ENCODE measurements at regions not wholly inside any gene's neighbourhood (a gene's known extent, or its start where the extent isn't known, plus 50 kb on each side); places are given as distances from the start of the nearest gene placed in this dataset.
A peak's percentile ranks its signal among the peaks of the same experiment; 100 is the strongest.

DNA sequence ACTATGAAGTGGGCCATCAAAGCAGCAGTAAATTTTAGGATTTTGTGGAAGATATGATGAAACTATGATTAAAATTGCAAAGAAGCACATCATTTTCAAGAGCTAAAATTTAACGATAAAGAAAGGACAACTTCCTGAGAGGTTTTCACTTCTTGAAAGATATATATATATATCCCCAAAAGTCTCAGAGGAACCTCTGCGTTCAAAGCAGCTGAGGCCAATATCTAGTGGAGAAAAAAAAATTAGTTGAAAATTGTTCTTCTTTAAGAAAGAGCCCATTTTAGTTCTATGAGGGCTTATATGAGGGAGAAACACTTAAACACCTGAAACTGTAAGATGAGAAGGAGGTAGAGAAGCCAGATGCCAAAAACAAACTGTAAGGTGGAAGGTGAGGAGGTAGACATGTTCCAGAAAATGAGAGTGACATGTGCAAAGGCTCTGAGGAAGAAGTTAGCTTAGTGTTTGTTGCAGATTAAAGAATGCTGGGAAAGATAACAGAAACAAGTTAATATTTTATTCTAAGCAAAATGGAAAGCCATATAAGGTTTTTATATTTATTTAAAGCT is 72.9 kb upstream of the VRK2 start:
- H3K9me3 Mint-ChIP-seq, result no peaks in the 10 kb centered on the region
- DNase-seq (no peak), ATAC-seq (ENCODE audit: low read depth) (no peak)
- peak overlapping the region; percentile 21 for H3K4me3 Mint-ChIP-seq
- POLR2A ChIA-PET, result interaction anchor here (1.7 kb wide), 1 partner anchor 73 kb away, joined by 10 read pairs; the partner anchor contains the start of gene VRK2
- H3K4me1 Mint-ChIP-seq, result peaks cover 16% of the 10 kb centered on the region
- intact Hi-C loops (cut with micrococcal nuclease), result no loop called here
- no peaks in the 10 kb centered on the region for H3K36me3 Mint-ChIP-seq (ENCODE audit: low read depth)
- H3K27ac Mint-ChIP-seq, result no peak overlapping the region
- no peaks in the 10 kb centered on the region for H3K27me3 Mint-ChIP-seq
- CTCF ChIA-PET, result no interaction called here
- TF ChIP-seq CTCF (IDR thresholded peaks at IDR 0.05), result no peak

DNA sequence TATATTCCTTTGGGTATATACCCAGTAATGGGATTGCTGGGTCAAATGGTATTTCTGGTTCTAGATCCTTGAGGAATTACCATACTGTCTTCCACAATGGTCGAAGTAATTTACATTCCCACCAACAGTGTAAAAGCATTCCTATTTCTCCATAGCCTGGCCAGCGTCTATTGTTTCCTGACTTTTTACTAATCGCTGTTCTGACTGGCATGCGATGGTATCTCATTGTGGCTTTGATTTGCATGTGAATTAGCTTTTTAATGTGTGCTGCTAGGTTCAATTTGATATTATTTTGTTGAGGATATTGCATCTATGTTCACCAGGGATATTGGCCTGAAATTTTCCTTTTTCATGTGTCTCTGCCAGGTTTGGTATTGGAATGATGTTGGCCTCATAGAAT is 67.4 kb upstream of the VRK2 start:
- POLR2A ChIA-PET, result interaction anchor here (0.6 kb wide), 1 partner anchor 22 kb away, joined by 3 read pairs; no protein-coding TSS in a partner anchor
- no peak for TF ChIP-seq CTCF (IDR thresholded peaks at IDR 0.05)
- no peak overlapping the region for H3K4me3 Mint-ChIP-seq
- peaks cover 8% of the 10 kb centered on the region for H3K9me3 Mint-ChIP-seq
- intact Hi-C loops (cut with micrococcal nuclease), result no loop called here
- H3K27me3 Mint-ChIP-seq, result no peaks in the 10 kb centered on the region
- CTCF ChIA-PET, result no interaction called here
- no peaks in the 10 kb centered on the region for H3K36me3 Mint-ChIP-seq (ENCODE audit: low read depth)
- no peak overlapping the region for H3K27ac Mint-ChIP-seq
- no peak for DNase-seq
- ATAC-seq (ENCODE audit: low read depth), result no peak
- H3K4me1 Mint-ChIP-seq, result peaks cover 6% of the 10 kb centered on the region

DNA sequence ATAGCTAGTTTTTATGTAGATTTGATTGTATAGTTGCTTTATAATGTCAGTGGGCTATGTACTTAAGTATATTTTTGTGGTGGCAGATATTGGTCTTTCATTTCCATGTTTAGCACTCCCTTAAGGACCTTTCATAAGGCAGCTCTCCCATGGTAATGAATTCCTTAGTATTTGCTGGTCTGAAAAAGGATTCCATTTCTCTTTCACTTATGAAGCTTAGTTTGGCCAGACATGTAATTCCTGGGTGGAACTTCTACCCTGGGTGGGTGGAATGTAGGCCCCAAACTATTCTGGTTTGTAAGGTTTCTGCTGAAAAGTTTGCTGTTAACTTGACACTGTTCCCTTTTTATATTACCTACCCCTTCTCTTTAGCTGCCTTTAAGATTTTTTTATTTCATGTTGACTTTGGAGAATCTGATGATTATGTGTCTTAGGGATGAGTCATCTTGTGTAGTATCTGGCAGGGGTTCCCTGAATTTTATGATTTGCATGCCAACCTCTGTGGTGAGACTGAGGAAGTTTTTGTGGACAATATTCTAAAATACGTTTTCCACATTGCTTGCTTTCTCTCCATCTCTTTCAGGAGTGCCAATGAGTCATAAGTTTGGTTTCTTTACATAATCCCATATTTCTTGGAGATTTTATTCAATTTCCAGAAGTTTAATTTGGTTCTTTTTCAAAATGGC is 65.4 kb upstream of the VRK2 start:
- Mint-ChIP-seq H3K27me3 (no peaks in the 10 kb centered on the region), H3K36me3 (ENCODE audit: low read depth) (no peaks in the 10 kb centered on the region), H3K9me3 (peaks cover 8% of the 10 kb centered on the region), H3K4me3 (no peak overlapping the region), H3K27ac (no peak overlapping the region), H3K4me1 (no peaks in the 10 kb centered on the region)
- no peak for TF ChIP-seq CTCF (IDR thresholded peaks at IDR 0.05)
- ATAC-seq (ENCODE audit: low read depth) (no peak), DNase-seq (no peak)
- ChIA-PET CTCF (no interaction called here), POLR2A (interaction anchor here (0.6 kb wide), 1 partner anchor 14 kb away, joined by 3 read pairs; no protein-coding TSS in a partner anchor)
- intact Hi-C loops (cut with micrococcal nuclease), result no loop called here

DNA sequence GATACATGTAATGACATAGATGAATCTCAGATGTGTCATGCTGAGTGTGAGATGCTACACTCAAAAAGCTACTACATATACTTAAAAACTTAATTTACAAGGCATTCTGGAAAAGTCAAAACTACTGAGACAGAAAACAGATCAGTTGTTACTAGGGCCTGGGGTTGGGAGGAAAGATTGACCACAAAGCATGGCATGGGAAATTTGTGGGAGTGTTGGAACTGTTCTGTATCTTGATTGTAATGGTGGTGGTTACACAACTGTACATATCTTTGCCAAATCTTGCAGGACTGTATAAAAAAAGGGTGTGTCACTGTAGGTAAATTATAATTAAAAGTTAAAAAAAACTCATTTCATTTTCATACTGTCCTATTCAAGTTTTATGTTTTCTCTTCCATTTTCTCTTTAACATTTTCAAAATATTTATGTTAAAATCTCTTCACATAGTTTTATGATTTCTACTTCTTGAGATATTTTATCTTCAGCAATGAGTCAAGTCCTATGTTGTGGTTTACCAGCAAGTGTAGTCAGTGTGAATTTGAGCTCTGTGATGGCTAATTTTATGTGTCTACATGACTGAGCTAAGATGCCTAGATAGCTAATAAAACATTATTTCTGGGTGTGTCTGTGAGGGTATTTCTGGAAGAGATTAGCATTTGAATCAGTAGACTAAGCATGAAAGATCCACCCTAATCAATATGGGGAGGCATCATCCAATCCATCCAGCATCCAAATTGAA is 58.6 kb upstream of the VRK2 start:
- DNase-seq, result no peak
- H3K36me3 Mint-ChIP-seq (ENCODE audit: low read depth), result no peaks in the 10 kb centered on the region
- H3K9me3 Mint-ChIP-seq, result peaks cover under 1% of the 10 kb centered on the region
- intact Hi-C loops (cut with micrococcal nuclease), result no loop called here
- TF ChIP-seq CTCF (IDR thresholded peaks at IDR 0.05), result no peak
- no peak for ATAC-seq (ENCODE audit: low read depth)
- POLR2A ChIA-PET, result no interaction called here
- peaks cover 7% of the 10 kb centered on the region for H3K4me1 Mint-ChIP-seq
- CTCF ChIA-PET, result no interaction called here
- no peak overlapping the region for H3K4me3 Mint-ChIP-seq
- no peaks in the 10 kb centered on the region for H3K27me3 Mint-ChIP-seq
- H3K27ac Mint-ChIP-seq, result no peak overlapping the region

DNA sequence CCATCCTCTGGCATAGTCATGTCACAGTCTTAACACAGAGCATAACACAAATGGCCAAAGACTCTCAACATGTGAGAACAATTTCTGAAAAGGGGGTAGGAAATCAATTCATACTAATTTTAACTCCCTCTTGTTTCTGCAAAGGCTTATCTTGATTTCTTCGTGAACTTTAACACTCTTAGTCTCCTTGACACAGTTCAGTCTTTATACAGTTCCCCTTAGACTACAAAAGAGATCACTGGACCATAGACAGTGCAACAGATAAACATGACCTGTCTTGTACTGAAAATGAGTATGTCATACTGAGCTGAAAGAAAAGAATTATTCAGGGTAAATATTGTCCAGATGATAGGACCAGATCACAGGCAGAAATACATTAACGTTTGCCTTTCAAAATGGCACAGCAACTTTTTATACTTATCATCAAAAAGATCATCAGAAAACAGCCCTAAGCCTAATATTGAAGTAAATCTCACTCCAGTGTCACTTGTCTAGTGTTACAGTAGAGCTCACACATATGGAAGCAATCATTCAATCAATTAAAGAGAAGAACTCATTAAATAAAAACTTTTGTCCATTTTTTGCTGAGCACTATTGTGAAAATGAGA is 56.4 kb upstream of the VRK2 start:
- no peak overlapping the region for H3K27ac Mint-ChIP-seq
- H3K36me3 Mint-ChIP-seq (ENCODE audit: low read depth), result no peaks in the 10 kb centered on the region
- ChIA-PET POLR2A (no interaction called here), CTCF (no interaction called here)
- DNase-seq (no peak), ATAC-seq (ENCODE audit: low read depth) (no peak)
- intact Hi-C loops (cut with micrococcal nuclease), result loop anchor here (5.0 kb wide), 1 partner anchor 57 kb away; the partner anchor contains the start of gene VRK2
- no peaks in the 10 kb centered on the region for H3K9me3 Mint-ChIP-seq
- H3K4me1 Mint-ChIP-seq, result peaks cover 7% of the 10 kb centered on the region
- H3K27me3 Mint-ChIP-seq, result no peaks in the 10 kb centered on the region
- no peak for TF ChIP-seq CTCF (IDR thresholded peaks at IDR 0.05)
- H3K4me3 Mint-ChIP-seq, result no peak overlapping the region

Data from activated B cell treated with CpG ODN at 0.5 μM for 24 hours (primary cell).